ENCODE measurements at regions not wholly inside any gene's neighbourhood (a gene's known extent, or its start where the extent isn't known, plus 50 kb on each side); places are given as distances from the start of the nearest gene placed in this dataset.

DNA sequence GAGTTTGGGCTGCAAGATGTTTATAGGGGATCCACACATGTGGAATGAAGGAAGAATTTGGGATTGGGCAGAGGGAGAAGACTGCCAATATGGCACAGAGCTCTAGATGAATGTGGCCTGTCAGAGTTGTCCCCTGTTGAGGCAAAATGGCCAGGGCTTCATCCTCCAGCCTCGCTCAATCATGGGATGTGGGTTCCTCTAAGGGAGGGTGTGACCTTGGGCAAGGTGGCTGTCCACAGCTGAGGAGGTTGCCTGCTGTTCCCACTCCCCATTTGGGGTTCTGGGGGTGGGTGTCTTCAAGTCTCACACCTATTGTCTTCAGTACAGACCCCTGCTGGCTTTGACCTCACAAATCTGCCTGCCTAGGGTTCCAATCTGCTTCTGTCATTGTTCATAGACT is 121.6 kb upstream of the FAM204A start:
- Histone ChIP-seq H3K27me3 (ENCODE audit: control insufficient read depth, insufficient read depth, low read length) (peaks cover 5% of the 10 kb centered on the region), H3K27ac (ENCODE audit: low read length) (no peak overlapping the region), H3K4me1 (ENCODE audit: control insufficient read depth, insufficient read depth, low read length) (no peaks in the 10 kb centered on the region), H3K9me3 (ENCODE audit: control insufficient read depth, insufficient read depth, low read length) (no peaks in the 10 kb centered on the region), H3K4me3 (ENCODE audit: low read length) (no peak overlapping the region), H3K36me3 (ENCODE audit: control insufficient read depth, insufficient read depth, low read length) (no peaks in the 10 kb centered on the region)
- ATAC-seq (no peak), DNase-seq (no peak)
- WGBS (ENCODE audit: insufficient coverage) = 67% methylated on average over 1 of the region's 1 CpG
- Mint-ChIP-seq H3K9me3 (no peaks in the 10 kb centered on the region), H3K27me3 (ENCODE audit: low read depth in 2 of 2) (peaks cover 24 to 54% of the 10 kb centered on the region in 2 donors), H3K4me3 (no peak overlapping the region), H3K27ac (no peak overlapping the region), H3K4me1 (peaks cover 0 to 5% of the 10 kb centered on the region in 2 donors), H3K36me3 (no peaks in the 10 kb centered on the region)
- intact Hi-C loops (cut with micrococcal nuclease) = no loop called here
- TF ChIP-seq, protein P1, sequence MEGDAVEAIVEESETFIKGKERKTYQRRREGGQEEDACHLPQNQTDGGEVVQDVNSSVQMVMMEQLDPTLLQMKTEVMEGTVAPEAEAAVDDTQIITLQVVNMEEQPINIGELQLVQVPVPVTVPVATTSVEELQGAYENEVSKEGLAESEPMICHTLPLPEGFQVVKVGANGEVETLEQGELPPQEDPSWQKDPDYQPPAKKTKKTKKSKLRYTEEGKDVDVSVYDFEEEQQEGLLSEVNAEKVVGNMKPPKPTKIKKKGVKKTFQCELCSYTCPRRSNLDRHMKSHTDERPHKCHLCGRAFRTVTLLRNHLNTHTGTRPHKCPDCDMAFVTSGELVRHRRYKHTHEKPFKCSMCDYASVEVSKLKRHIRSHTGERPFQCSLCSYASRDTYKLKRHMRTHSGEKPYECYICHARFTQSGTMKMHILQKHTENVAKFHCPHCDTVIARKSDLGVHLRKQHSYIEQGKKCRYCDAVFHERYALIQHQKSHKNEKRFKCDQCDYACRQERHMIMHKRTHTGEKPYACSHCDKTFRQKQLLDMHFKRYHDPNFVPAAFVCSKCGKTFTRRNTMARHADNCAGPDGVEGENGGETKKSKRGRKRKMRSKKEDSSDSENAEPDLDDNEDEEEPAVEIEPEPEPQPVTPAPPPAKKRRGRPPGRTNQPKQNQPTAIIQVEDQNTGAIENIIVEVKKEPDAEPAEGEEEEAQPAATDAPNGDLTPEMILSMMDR (IDR thresholded peaks at IDR 0.05) = no peak

DNA sequence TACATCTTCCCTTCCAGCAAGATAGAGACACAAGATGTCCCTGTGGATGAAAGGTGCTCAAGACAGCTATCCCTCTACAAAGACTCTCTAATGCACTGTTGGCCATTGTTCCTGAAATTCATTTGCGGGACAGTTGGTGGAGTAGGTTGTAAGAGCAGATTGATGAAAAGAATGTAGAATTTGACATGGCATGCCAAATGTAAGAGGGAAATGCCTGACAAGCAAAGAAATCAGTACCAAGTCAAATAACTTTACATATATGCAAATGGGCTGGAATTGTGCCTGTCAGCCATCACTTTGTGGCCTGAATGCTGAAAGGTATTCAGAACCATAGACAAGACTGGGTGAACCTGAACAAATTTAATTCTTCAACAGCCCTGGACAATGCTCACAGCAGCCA is 120.3 kb upstream of the FAM204A start:
- 80% methylated on average over 1 of the region's 1 CpG for WGBS (ENCODE audit: insufficient coverage)
- Mint-ChIP-seq H3K4me3 (no peak overlapping the region), H3K27me3 (ENCODE audit: low read depth in 2 of 2) (peaks cover 19 to 58% of the 10 kb centered on the region in 2 donors), H3K36me3 (no peaks in the 10 kb centered on the region), H3K4me1 (peaks cover 0 to 5% of the 10 kb centered on the region in 2 donors), H3K27ac (no peak overlapping the region), H3K9me3 (no peaks in the 10 kb centered on the region)
- intact Hi-C loops (cut with micrococcal nuclease) = no loop called here
- H3K4me3 ChIP-seq (ENCODE audit: low read length) = no peak overlapping the region
- peaks cover 8% of the 10 kb centered on the region for H3K27me3 ChIP-seq (ENCODE audit: control insufficient read depth, insufficient read depth, low read length)
- no peak for DNase-seq
- ATAC-seq = no peak
- H3K27ac ChIP-seq (ENCODE audit: low read length) = no peak overlapping the region
- H3K36me3 ChIP-seq (ENCODE audit: control insufficient read depth, insufficient read depth, low read length) = no peaks in the 10 kb centered on the region
- no peaks in the 10 kb centered on the region for H3K9me3 ChIP-seq (ENCODE audit: control insufficient read depth, insufficient read depth, low read length)
- TF ChIP-seq, protein P1 (IDR thresholded peaks at IDR 0.05) = no peak
- H3K4me1 ChIP-seq (ENCODE audit: control insufficient read depth, insufficient read depth, low read length) = no peaks in the 10 kb centered on the region

DNA sequence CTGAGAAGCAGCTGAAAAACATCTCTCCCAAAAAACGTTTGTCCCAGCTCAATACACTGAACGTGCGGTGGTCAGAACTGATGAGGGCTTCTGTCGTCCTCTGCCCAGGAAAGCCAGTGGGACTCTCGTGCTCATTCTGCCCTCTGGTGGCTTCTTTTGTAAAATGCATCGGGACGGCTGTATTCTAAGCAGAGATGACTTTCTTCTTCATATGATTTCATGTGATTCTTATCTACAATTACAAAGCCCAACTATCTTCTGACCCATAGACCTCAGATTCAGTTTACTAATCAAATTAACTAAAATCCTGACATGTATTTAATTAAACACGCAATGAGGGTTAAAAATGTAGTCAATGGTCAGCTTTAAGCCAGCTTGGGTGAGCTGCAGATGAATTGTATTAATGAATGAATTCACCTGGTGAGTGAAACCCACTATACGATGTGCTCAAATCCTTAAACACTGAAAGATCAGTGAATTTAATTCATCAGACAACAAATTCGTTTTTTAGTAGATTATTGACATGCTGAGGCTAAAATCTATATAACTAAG is 117.6 kb upstream of the FAM204A start:
- Histone ChIP-seq H3K27ac (ENCODE audit: low read length) (no peak overlapping the region), H3K36me3 (ENCODE audit: control insufficient read depth, insufficient read depth, low read length) (no peaks in the 10 kb centered on the region), H3K27me3 (ENCODE audit: control insufficient read depth, insufficient read depth, low read length) (peaks cover 8% of the 10 kb centered on the region), H3K4me1 (ENCODE audit: control insufficient read depth, insufficient read depth, low read length) (no peaks in the 10 kb centered on the region), H3K4me3 (ENCODE audit: low read length) (no peak overlapping the region), H3K9me3 (ENCODE audit: control insufficient read depth, insufficient read depth, low read length) (no peaks in the 10 kb centered on the region)
- no peak overlapping the region for H3K27ac Mint-ChIP-seq
- TF ChIP-seq, protein P1 (IDR thresholded peaks at IDR 0.05) = peak; percentile 75
- DNase-seq (peak; percentile 21 to 69), ATAC-seq (peak; percentile 62 to 74 (median 67))
- 2% methylated on average over 8 of the region's 10 CpGs for WGBS (ENCODE audit: insufficient coverage)
- no peak overlapping the region for H3K4me3 Mint-ChIP-seq
- H3K4me1 Mint-ChIP-seq = peaks cover 0 to 5% of the 10 kb centered on the region in 2 donors
- H3K36me3 Mint-ChIP-seq = no peaks in the 10 kb centered on the region
- intact Hi-C loops (cut with micrococcal nuclease) = loop anchor here (1.0 kb wide), 1 partner anchor 963 kb away; no protein-coding TSS in a partner anchor
- H3K27me3 Mint-ChIP-seq (ENCODE audit: low read depth in 2 of 2) = peaks cover 20 to 62% of the 10 kb centered on the region in 2 donors
- no peaks in the 10 kb centered on the region for H3K9me3 Mint-ChIP-seq

Measured in natural killer cell (primary cell).